GM12872 (cell line): ENCODE measurements at regions not wholly inside any gene's neighbourhood (a gene's known extent, or its start where the extent isn't known, plus 50 kb on each side); places are given as distances from the start of the nearest gene placed in this dataset.

ENCODE experiments used
- CTCF ChIP-seq: IDR thresholded peaks from 3 replicates; pipeline ENCODE4 v1.5.1; 2011; ENCODE audit warnings: low read depth, mild to moderate bottlenecking, low read length, moderate library complexity; ENCODE audit not compliant: insufficient read depth

DNA sequence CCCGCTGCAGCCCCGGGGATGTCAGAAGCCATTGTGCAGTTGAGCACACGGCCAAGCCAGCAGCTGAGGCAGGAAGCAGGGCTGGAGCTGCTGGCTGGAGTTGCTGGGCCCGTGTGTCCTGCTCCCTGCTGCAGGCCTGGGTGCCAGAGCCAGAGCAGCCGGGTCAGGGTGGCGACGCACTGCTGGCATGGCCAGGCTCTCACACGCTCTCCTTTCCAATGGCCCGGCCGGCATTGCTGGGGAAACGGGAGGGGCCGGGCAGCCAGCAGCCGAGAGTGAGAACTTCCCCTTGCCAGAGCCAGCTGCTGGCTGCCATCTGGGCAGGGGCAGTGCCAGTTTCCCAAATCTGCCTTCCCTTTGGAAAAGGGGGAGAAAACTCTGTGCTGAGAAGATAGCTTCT, 82.4 kb upstream of the PROX1 start:
- TF ChIP-seq CTCF = no peak

- no peak for TF ChIP-seq CTCF
Observed at GRCh38 chr1:213908521-213908920, 79.3 kb upstream of the PROX1 start.

DNA sequence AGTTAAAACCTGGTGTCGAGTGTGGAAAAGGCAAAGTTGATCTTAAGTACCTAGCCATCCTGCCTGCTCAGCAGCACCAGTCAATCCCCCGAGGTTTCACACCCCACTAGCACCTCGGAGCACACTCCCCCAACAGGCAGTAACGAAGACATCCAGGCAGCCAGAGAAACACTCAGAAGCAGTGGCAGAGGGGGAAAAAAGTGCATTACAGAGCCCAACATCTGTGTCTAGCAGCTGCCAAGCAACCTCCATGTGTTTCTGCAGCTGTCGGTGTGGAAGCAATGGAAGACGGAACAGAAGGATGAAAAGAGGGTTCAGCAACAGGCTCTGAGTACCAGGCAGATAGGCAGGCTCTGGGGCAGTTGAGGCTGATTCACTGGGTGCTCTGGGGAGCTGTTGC, 73.4 kb upstream of the PROX1 start:
- no peak for TF ChIP-seq CTCF

DNA sequence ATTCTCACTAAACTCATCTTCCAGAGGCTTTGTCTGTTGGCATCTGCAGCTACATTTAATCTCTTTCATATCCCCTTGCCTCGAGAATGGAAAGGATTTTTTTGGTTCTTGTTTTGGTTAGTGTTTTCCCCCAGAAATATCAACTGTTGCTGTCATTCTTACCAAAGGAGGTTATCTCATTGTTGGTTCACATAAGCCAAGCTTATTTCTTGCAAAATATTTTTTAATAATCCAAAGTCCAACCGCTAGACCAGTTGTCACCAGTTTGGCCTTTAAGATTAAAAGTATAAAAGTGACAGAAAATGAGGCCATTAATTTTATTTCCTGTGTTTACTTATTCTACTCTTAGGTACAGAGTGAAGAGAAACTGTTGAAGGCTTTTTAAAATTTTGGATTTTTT, 66.5 kb upstream of the PROX1 start:
- no peak for TF ChIP-seq CTCF

GRCh38 chr1:213921712-213922111, 66.1 kb upstream of the PROX1 start:
- TF ChIP-seq CTCF = no peak

DNA sequence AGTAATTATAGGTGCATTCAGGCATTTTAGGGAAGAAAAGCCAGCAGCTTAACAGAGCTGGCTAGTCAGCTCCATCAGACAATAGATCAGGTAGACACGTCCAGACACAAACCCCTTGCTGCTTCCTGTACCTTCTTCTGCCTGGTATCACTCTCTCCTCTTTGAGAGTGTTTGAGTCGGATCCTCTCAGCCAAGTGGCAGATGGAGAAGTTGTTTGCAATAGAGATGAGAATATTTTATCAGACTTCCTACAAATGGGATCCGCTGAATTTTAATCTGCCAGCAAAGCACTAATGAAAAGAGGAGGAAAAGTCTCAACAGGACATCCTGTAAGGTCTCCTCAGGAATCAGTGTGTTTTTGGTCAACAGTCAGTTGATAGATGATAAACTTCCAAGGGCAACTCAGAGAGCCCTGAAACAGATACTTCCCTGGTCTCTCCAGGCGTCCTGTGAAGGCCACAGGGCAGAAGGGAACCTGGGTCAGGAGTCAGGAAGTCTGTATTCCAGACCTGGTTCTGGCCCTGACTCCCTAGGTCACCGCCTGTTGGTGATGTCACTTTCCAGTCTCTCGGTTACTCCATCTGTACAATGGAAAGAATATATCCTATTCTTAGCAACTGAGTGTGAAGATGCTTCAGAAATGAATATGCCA, 62.1 kb upstream of the PROX1 start:
- TF ChIP-seq CTCF = no peak

DNA sequence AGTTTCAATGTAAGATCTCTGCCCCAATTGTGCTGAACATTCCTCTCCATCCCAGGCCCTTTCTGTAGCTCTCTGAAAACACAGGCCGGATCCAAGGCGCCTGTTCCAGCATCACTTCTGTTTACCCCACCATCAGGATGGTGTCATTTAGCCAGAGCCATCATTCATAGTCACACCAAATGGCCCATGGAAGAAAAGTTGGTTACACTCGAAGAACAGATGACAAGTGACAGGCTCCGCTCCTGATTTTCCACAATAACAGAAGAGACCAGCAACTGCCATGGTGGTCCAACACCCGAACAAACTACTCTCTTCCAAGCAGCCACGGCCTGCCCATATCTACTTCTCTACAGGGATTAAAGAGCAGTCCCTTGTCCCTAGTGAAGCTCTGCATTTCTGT, 59.9 kb upstream of the PROX1 start:
- no peak for TF ChIP-seq CTCF
